Stimulated activated CD8-positive, alpha-beta memory T cell treated with anti-CD3 and anti-CD28 coated beads, Interleukin-7, amount 100 ng/mL, for 24 hours (primary cell): ENCODE measurements at regions not wholly inside any gene's neighbourhood (a gene's known extent, or its start where the extent isn't known, plus 50 kb on each side); places are given as distances from the start of the nearest gene placed in this dataset.
"Not testable (repeated sequence)": the region's sequence is repeated elsewhere in the genome, so short reads cannot be mapped to it uniquely, and the experiment has no call there.

Experiments
- DNase-seq: peaks from one replicate; pipeline ENCODE4 v3.0.0-alpha.2; 2020; ENCODE audit warnings: low read depth

- DNase-seq: no peak
Observed at GRCh38 chr6:20341096-20341495, 60.6 kb upstream of the E2F3 start.

- DNase-seq: no peak
Observed at GRCh38 chr6:20341564-20341963, 60.1 kb upstream of the E2F3 start.

DNA sequence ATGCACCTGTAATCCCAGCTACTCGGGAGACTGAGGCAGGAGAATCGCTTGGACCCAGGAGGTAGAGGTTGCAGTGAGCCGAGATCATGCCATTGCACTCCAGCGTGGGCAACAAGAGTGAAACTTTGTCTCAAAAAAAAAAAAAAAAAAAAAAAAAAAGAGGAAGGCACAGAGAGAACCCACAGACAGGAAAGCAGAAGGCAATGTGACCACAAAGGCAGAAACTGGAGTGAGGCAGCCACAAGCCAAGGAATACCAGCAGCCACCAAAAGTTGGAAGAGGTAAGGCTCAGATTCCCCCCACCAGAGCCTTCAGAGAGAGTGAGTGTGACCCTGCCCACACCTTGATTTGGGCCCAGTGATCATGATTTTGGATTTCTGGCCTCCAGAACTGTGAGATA, 54.7 kb upstream of the E2F3 start:
- DNase-seq: not testable (repeated sequence)

DNA sequence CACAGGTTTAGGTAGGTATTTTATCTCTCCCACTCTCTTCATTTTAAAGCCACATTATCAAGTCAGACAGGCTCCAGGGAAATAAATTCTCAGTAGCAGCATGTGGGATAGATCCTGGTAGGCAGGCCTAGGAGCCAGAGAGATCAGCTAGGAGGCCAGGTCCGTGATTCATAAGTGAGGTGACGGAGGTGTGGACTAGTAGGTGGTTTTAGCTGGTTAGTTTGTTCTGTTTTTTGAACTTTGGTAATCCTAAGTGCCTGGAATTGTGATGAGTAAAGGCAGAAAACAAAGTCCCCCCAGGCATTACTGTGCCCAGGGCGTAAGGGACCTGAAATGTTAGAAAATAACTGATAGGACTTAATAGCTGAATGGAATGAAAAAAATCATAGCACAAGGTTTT, 53.6 kb upstream of the E2F3 start:
- DNase-seq: no peak

GRCh38 chr6:20349225-20349624, 52.5 kb upstream of the E2F3 start:
- no peak for DNase-seq

- DNase-seq: no peak
Observed at GRCh38 chr6:20350215-20350614, 51.5 kb upstream of the E2F3 start.

GRCh38 chr6:20351534-20351933, 50.1 kb upstream of the E2F3 start:
- no peak for DNase-seq
